ENCODE measurements at regions not wholly inside any gene's neighbourhood (a gene's known extent, or its start where the extent isn't known, plus 50 kb on each side); places are given as distances from the start of the nearest gene placed in this dataset.

DNA sequence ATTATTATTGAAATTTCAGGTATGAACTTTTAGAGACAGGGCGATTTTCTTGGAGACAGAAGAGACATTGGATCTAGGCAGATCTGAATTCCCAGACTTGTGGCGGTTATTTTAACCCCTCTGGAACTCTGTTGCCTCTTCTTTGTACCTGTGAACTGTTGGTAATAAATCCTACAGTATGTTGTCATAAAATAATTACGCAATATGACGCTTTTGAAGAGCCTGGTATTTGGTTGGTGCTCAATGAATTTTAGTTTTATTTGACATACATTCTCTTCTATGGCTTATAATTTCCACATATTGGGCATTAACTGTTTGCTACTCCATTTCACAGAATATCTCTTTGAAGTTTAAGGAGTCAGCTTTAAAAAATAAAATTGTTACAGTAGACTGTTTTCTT, 1496.1 kb upstream of the IGFBP7 start:
- ChIA-PET POLR2A (no interaction called here), CTCF (no interaction called here)
- Histone ChIP-seq H3K27ac (ENCODE audit: low read depth in 1 of 2, low read length in 2 of 2) (no peak overlapping the region), H3K4me3 (ENCODE audit: low read length) (no peak overlapping the region), H3K4me1 (ENCODE audit: insufficient read depth, low read length) (no peaks in the 10 kb centered on the region), H3K27me3 (ENCODE audit: control insufficient read depth in 1 of 2, insufficient read depth in 2 of 2, low read length in 2 of 2) (no peaks in the 10 kb centered on the region), H3K36me3 (ENCODE audit: insufficient read depth, low read length) (no peaks in the 10 kb centered on the region), H3K9me3 (ENCODE audit: control insufficient read depth in 1 of 2, insufficient read depth in 1 of 2, low read length in 2 of 2) (peaks cover 4 to 11% of the 10 kb centered on the region in 2 experiments)
- H3K9me3 Mint-ChIP-seq = peaks cover 5% of the 10 kb centered on the region
- H3K36me3 Mint-ChIP-seq (ENCODE audit: low read depth) = no peaks in the 10 kb centered on the region
- ATAC-seq (ENCODE audit: poor library complexity) = no peak
- no peak overlapping the region for H3K4me3 Mint-ChIP-seq
- DNase-seq = no peak
- H3K27ac Mint-ChIP-seq = no peak overlapping the region
- H3K4me1 Mint-ChIP-seq (ENCODE audit: low read depth) = no peaks in the 10 kb centered on the region
- intact Hi-C loops (cut with DNase I, micrococcal nuclease) = no loop called here
- TF ChIP-seq, protein P1, sequence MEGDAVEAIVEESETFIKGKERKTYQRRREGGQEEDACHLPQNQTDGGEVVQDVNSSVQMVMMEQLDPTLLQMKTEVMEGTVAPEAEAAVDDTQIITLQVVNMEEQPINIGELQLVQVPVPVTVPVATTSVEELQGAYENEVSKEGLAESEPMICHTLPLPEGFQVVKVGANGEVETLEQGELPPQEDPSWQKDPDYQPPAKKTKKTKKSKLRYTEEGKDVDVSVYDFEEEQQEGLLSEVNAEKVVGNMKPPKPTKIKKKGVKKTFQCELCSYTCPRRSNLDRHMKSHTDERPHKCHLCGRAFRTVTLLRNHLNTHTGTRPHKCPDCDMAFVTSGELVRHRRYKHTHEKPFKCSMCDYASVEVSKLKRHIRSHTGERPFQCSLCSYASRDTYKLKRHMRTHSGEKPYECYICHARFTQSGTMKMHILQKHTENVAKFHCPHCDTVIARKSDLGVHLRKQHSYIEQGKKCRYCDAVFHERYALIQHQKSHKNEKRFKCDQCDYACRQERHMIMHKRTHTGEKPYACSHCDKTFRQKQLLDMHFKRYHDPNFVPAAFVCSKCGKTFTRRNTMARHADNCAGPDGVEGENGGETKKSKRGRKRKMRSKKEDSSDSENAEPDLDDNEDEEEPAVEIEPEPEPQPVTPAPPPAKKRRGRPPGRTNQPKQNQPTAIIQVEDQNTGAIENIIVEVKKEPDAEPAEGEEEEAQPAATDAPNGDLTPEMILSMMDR (IDR thresholded peaks at IDR 0.05) = no peak
- H3K27me3 Mint-ChIP-seq = no peaks in the 10 kb centered on the region

- POLR2A ChIA-PET = no interaction called here
- Histone ChIP-seq H3K27ac (ENCODE audit: low read depth in 1 of 2, low read length in 2 of 2) (no peak overlapping the region), H3K36me3 (ENCODE audit: insufficient read depth, low read length) (no peaks in the 10 kb centered on the region), H3K4me1 (ENCODE audit: insufficient read depth, low read length) (no peaks in the 10 kb centered on the region), H3K4me3 (ENCODE audit: low read length) (no peak overlapping the region), H3K9me3 (ENCODE audit: control insufficient read depth in 1 of 2, insufficient read depth in 1 of 2, low read length in 2 of 2) (peaks cover 4% of the 10 kb centered on the region in 2 experiments), H3K27me3 (ENCODE audit: control insufficient read depth in 1 of 2, insufficient read depth in 2 of 2, low read length in 2 of 2) (no peaks in the 10 kb centered on the region)
- Mint-ChIP-seq H3K27me3 (no peaks in the 10 kb centered on the region), H3K9me3 (peaks cover 8% of the 10 kb centered on the region), H3K4me3 (no peak overlapping the region), H3K27ac (no peak overlapping the region), H3K36me3 (ENCODE audit: low read depth) (no peaks in the 10 kb centered on the region), H3K4me1 (ENCODE audit: low read depth) (no peaks in the 10 kb centered on the region)
- DNase-seq (no peak), ATAC-seq (ENCODE audit: poor library complexity) (no peak)
- TF ChIP-seq, protein P1 (IDR thresholded peaks at IDR 0.05) = no peak
- CTCF ChIA-PET = no interaction called here
- intact Hi-C loops (cut with DNase I, micrococcal nuclease) = no loop called here
These were observed 1493.8 kb upstream of the IGFBP7 start for GRCh38 chr4:58603951-58604350.

DNA sequence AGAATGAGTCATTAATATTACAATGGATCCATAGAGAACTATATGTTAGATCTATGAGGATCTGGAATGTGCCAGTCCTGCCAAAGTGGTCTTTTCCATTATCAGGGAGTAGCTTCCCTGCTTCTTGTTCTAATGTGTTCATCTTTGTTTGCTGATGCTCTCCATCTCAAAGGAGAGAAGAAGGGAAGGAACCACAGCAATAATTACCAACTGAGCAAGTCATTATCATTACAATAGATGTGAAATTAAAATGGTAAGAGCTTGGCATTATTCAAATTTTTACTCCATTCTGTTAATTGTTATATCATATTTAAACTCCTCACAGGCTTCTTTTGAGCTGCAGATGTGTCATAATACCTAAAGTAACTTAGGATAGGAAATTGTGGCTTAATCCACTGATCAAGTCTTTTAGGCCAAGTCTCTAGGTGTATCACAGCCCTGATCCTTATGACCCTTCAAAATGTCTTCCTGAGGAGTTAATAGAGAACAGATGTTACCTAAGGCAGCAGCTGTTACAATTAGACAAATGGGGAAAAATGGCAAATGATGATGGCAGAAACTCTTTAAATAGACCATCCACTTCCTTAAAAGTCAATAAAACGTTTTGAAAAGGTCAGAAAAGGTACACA, 1492.7 kb upstream of the IGFBP7 start:
- TF ChIP-seq, protein P1 (IDR thresholded peaks at IDR 0.05) = no peak
- no peaks in the 10 kb centered on the region for H3K27me3 ChIP-seq (ENCODE audit: control insufficient read depth in 1 of 2, insufficient read depth in 2 of 2, low read length in 2 of 2)
- ChIA-PET POLR2A (no interaction called here), CTCF (no interaction called here)
- Mint-ChIP-seq H3K27ac (no peak overlapping the region), H3K36me3 (ENCODE audit: low read depth) (no peaks in the 10 kb centered on the region), H3K4me1 (ENCODE audit: low read depth) (no peaks in the 10 kb centered on the region), H3K27me3 (no peaks in the 10 kb centered on the region), H3K4me3 (no peak overlapping the region), H3K9me3 (peaks cover 8% of the 10 kb centered on the region)
- peaks cover 4% of the 10 kb centered on the region in 2 experiments for H3K9me3 ChIP-seq (ENCODE audit: control insufficient read depth in 1 of 2, insufficient read depth in 1 of 2, low read length in 2 of 2)
- H3K4me1 ChIP-seq (ENCODE audit: insufficient read depth, low read length) = no peaks in the 10 kb centered on the region
- intact Hi-C loops (cut with DNase I, micrococcal nuclease) = no loop called here
- H3K27ac ChIP-seq (ENCODE audit: low read depth in 1 of 2, low read length in 2 of 2) = no peak overlapping the region
- no peak overlapping the region for H3K4me3 ChIP-seq (ENCODE audit: low read length)
- H3K36me3 ChIP-seq (ENCODE audit: insufficient read depth, low read length) = no peaks in the 10 kb centered on the region
- DNase-seq = no peak
- ATAC-seq (ENCODE audit: poor library complexity) = no peak

All from CD4-positive, alpha-beta T cell (primary cell).